Neuron (in vitro differentiated cells): ENCODE measurements at regions not wholly inside any gene's neighbourhood (a gene's known extent, or its start where the extent isn't known, plus 50 kb on each side); places are given as distances from the start of the nearest gene placed in this dataset.

ENCODE experiments used
- H2AFZ ChIP-seq: one replicate; pipeline ENCODE4 v1.6.1; 2013; ENCODE audit warnings: low read depth, mild to moderate bottlenecking, inconsistent platforms, low read length, moderate library complexity
- H3K27me3 ChIP-seq: one replicate; pipeline ENCODE4 v1.6.1; 2013; ENCODE audit warnings: low read length; ENCODE audit not compliant: insufficient read depth
- H3K36me3 ChIP-seq: one replicate; pipeline ENCODE4 v1.6.1; 2013; ENCODE audit warnings: low read length; ENCODE audit not compliant: insufficient read depth
- H3K4me1 ChIP-seq: one replicate; pipeline ENCODE4 v1.6.1; 2013; ENCODE audit warnings: low read length; ENCODE audit not compliant: insufficient read depth
- H3K4me3 ChIP-seq: 2 replicates; pipeline ENCODE4 v1.5.1; 2013; ENCODE audit warnings: mild to moderate bottlenecking, low read length, moderate library complexity
- H3K9me3 ChIP-seq: one replicate; pipeline ENCODE4 v1.6.1; 2013; ENCODE audit warnings: low read length

- H3K27me3 ChIP-seq: peaks cover 2% of the 10 kb centered on the region
- H3K9me3 ChIP-seq: no peaks in the 10 kb centered on the region
- no peaks in the 10 kb centered on the region for H3K36me3 ChIP-seq
- no peaks in the 10 kb centered on the region for H3K4me1 ChIP-seq
- H2AFZ ChIP-seq: no peak overlapping the region
- no peak overlapping the region for H3K4me3 ChIP-seq
Measured at GRCh38 chr10:79003183-79004100, 65.3 kb upstream of the ZMIZ1 start.

- Histone ChIP-seq H3K27me3 (peaks cover 2% of the 10 kb centered on the region), H3K9me3 (no peaks in the 10 kb centered on the region), H3K4me1 (no peaks in the 10 kb centered on the region), H2AFZ (no peak overlapping the region), H3K4me3 (no peak overlapping the region), H3K36me3 (no peaks in the 10 kb centered on the region)
Measured at GRCh38 chr10:79004311-79004710, 64.5 kb upstream of the ZMIZ1 start.

- H3K9me3 ChIP-seq: no peaks in the 10 kb centered on the region
- no peaks in the 10 kb centered on the region for H3K36me3 ChIP-seq
- no peaks in the 10 kb centered on the region for H3K4me1 ChIP-seq
- no peak overlapping the region for H2AFZ ChIP-seq
- H3K4me3 ChIP-seq: no peak overlapping the region
- H3K27me3 ChIP-seq: peaks cover 2% of the 10 kb centered on the region
Measured at GRCh38 chr10:79005126-79005810, 63.5 kb upstream of the ZMIZ1 start.

GRCh38 chr10:79007018-79007417, 61.7 kb upstream of the ZMIZ1 start:
- Histone ChIP-seq H3K27me3 (peaks cover 2% of the 10 kb centered on the region), H3K36me3 (no peaks in the 10 kb centered on the region), H3K4me3 (no peak overlapping the region), H3K4me1 (no peaks in the 10 kb centered on the region), H2AFZ (no peak overlapping the region), H3K9me3 (no peaks in the 10 kb centered on the region)

GRCh38 chr10:79007421-79008319, 61.1 kb upstream of the ZMIZ1 start:
- H2AFZ ChIP-seq: no peak overlapping the region
- H3K4me1 ChIP-seq: no peaks in the 10 kb centered on the region
- H3K36me3 ChIP-seq: no peaks in the 10 kb centered on the region
- H3K4me3 ChIP-seq: no peak overlapping the region
- H3K27me3 ChIP-seq: peaks cover 2% of the 10 kb centered on the region
- H3K9me3 ChIP-seq: no peaks in the 10 kb centered on the region

GRCh38 chr10:79009145-79009544, 59.6 kb upstream of the ZMIZ1 start:
- H2AFZ ChIP-seq: no peak overlapping the region
- peaks cover 10% of the 10 kb centered on the region for H3K4me1 ChIP-seq

GRCh38 chr10:79012567-79012966, 56.2 kb upstream of the ZMIZ1 start:
- Histone ChIP-seq H3K9me3 (no peaks in the 10 kb centered on the region), H3K4me1 (peaks cover 20% of the 10 kb centered on the region), H3K36me3 (no peaks in the 10 kb centered on the region), H2AFZ (no peak overlapping the region), H3K27me3 (no peaks in the 10 kb centered on the region), H3K4me3 (no peak overlapping the region)

More at GRCh38 chr10:79009145-79009544, 59.6 kb upstream of the ZMIZ1 start:
- Histone ChIP-seq H3K36me3 (no peaks in the 10 kb centered on the region), H3K27me3 (peaks cover 2% of the 10 kb centered on the region), H3K4me3 (no peak overlapping the region), H3K9me3 (no peaks in the 10 kb centered on the region)

GRCh38 chr10:79013406-79013987, 55.3 kb upstream of the ZMIZ1 start:
- no peaks in the 10 kb centered on the region for H3K27me3 ChIP-seq
- no peak overlapping the region for H2AFZ ChIP-seq
- H3K4me3 ChIP-seq: no peak overlapping the region
- no peaks in the 10 kb centered on the region for H3K9me3 ChIP-seq
- no peaks in the 10 kb centered on the region for H3K36me3 ChIP-seq
- H3K4me1 ChIP-seq: peaks cover 20% of the 10 kb centered on the region

- Histone ChIP-seq H3K9me3 (no peaks in the 10 kb centered on the region), H3K27me3 (no peaks in the 10 kb centered on the region), H3K4me3 (no peak overlapping the region), H2AFZ (no peak overlapping the region), H3K36me3 (no peaks in the 10 kb centered on the region), H3K4me1 (peaks cover 20% of the 10 kb centered on the region)
Measured at GRCh38 chr10:79014796-79015195, 54.0 kb upstream of the ZMIZ1 start.

GRCh38 chr10:79017882-79018520, 50.8 kb upstream of the ZMIZ1 start:
- peaks cover 20% of the 10 kb centered on the region for H3K4me1 ChIP-seq
- H3K4me3 ChIP-seq: no peak overlapping the region
- H2AFZ ChIP-seq: no peak overlapping the region
- H3K36me3 ChIP-seq: no peaks in the 10 kb centered on the region
- no peaks in the 10 kb centered on the region for H3K27me3 ChIP-seq
- H3K9me3 ChIP-seq: no peaks in the 10 kb centered on the region

- Histone ChIP-seq H3K36me3 (no peaks in the 10 kb centered on the region), H3K27me3 (no peaks in the 10 kb centered on the region), H3K9me3 (no peaks in the 10 kb centered on the region), H3K4me3 (no peak overlapping the region), H2AFZ (no peak overlapping the region), H3K4me1 (peaks cover 16% of the 10 kb centered on the region)
Measured at GRCh38 chr10:79018521-79019011, 50.2 kb upstream of the ZMIZ1 start.
